NB4 (cell line): ENCODE measurements at regions not wholly inside any gene's neighbourhood (a gene's known extent, or its start where the extent isn't known, plus 50 kb on each side); places are given as distances from the start of the nearest gene placed in this dataset.

Experiments used
- DNase-seq: peaks from one replicate; pipeline ENCODE4 v3.0.0; 2010; ENCODE audit warnings: low read depth
- H3K4me3 ChIP-seq: one replicate; pipeline ENCODE4 v1.5.1; 2011; ENCODE audit warnings: mild to moderate bottlenecking, low read depth, low read length, moderate library complexity
- MYC ChIP-seq: IDR thresholded peaks from 2 replicates; pipeline ENCODE4 v1.6.1; 2011; ENCODE audit warnings: low read depth, low read length
- POLR2A ChIP-seq: IDR thresholded peaks from 2 replicates; pipeline ENCODE4 v1.6.1; 2011; ENCODE audit warnings: mild to moderate bottlenecking; ENCODE audit not compliant: insufficient read length; ENCODE audit errors: extremely low read depth
- TF ChIP-seq, protein P1 (sequence below): IDR thresholded peaks from one replicate; pipeline ENCODE4 v1.5.1; 2012; ENCODE audit warnings: low read depth, low read length
- TF ChIP-seq, protein P2 (sequence below): IDR thresholded peaks from 2 replicates; pipeline ENCODE4 v1.6.1; 2011; ENCODE audit warnings: low read depth, low read length

GRCh38 chr12:92537290-92537960 is 165.4 kb upstream of the PLEKHG7 start:
- DNase-seq = no peak
- no peak overlapping the region for H3K4me3 ChIP-seq
- TF ChIP-seq, protein P1, sequence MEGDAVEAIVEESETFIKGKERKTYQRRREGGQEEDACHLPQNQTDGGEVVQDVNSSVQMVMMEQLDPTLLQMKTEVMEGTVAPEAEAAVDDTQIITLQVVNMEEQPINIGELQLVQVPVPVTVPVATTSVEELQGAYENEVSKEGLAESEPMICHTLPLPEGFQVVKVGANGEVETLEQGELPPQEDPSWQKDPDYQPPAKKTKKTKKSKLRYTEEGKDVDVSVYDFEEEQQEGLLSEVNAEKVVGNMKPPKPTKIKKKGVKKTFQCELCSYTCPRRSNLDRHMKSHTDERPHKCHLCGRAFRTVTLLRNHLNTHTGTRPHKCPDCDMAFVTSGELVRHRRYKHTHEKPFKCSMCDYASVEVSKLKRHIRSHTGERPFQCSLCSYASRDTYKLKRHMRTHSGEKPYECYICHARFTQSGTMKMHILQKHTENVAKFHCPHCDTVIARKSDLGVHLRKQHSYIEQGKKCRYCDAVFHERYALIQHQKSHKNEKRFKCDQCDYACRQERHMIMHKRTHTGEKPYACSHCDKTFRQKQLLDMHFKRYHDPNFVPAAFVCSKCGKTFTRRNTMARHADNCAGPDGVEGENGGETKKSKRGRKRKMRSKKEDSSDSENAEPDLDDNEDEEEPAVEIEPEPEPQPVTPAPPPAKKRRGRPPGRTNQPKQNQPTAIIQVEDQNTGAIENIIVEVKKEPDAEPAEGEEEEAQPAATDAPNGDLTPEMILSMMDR = no peak
- TF ChIP-seq, protein P2, sequence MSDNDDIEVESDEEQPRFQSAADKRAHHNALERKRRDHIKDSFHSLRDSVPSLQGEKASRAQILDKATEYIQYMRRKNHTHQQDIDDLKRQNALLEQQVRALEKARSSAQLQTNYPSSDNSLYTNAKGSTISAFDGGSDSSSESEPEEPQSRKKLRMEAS = no peak
- TF ChIP-seq POLR2A (no peak), MYC (no peak)

- DNase-seq = peak; percentile 58
- TF ChIP-seq MYC (no peak), POLR2A (no peak)
- TF ChIP-seq, protein P1 = no peak
- TF ChIP-seq, protein P2 = no peak
- H3K4me3 ChIP-seq = no peak overlapping the region
Measured at GRCh38 chr12:92535961-92536360, 166.8 kb upstream of the PLEKHG7 start.

- TF ChIP-seq, protein P1 = no peak
- TF ChIP-seq POLR2A (no peak), MYC (no peak)
- TF ChIP-seq, protein P2 = no peak
- peak; percentile 51 for DNase-seq
Measured at GRCh38 chr12:92533280-92533890, 169.4 kb upstream of the PLEKHG7 start.

GRCh38 chr12:92530706-92531105 is 172.1 kb upstream of the PLEKHG7 start:
- TF ChIP-seq, protein P2 = no peak
- TF ChIP-seq MYC (no peak), POLR2A (no peak)
- TF ChIP-seq, protein P1 = no peak
- DNase-seq = no peak
- no peak overlapping the region for H3K4me3 ChIP-seq

More at GRCh38 chr12:92533280-92533890, 169.4 kb upstream of the PLEKHG7 start:
- no peak overlapping the region for H3K4me3 ChIP-seq

- no peak for DNase-seq
- no peak overlapping the region for H3K4me3 ChIP-seq
- no peak for TF ChIP-seq POLR2A
- TF ChIP-seq, protein P2 = no peak
- no peak for TF ChIP-seq MYC
- TF ChIP-seq, protein P1 = no peak
Measured at GRCh38 chr12:92529944-92530343, 172.8 kb upstream of the PLEKHG7 start.
